ENCODE measurements at regions not wholly inside any gene's neighbourhood (a gene's known extent, or its start where the extent isn't known, plus 50 kb on each side); places are given as distances from the start of the nearest gene placed in this dataset.

- TF ChIP-seq SP2 (tag by site-specific recombination; IDR thresholded peaks at IDR 0.05) (no peak), CTCF (tag by site-specific recombination; IDR thresholded peaks at IDR 0.05) (no peak), ZNF549 (tag by site-specific recombination; IDR thresholded peaks at IDR 0.05) (no peak), REST (tag by site-specific recombination; IDR thresholded peaks at IDR 0.05) (no peak), ZNF391 (tag by site-specific recombination; IDR thresholded peaks at IDR 0.05; ENCODE audit: borderline replicate concordance, low read depth) (no peak), ZSCAN30 (tag by site-specific recombination; IDR thresholded peaks at IDR 0.05) (no peak), TCF7L2 (IDR thresholded peaks at IDR 0.05; ENCODE audit: borderline replicate concordance, low read depth, low read length) (no peak), ZNF555 (tag by site-specific recombination; conservative IDR thresholded peaks at IDR 0.05) (no peak), OSR2 (tag by site-specific recombination; IDR thresholded peaks at IDR 0.05) (no peak), PBX3 (CRISPR knock-in tag; IDR thresholded peaks at IDR 0.05) (no peak), ZNF639 (tag by site-specific recombination; IDR thresholded peaks at IDR 0.05) (no peak), SCRT2 (tag by site-specific recombination; IDR thresholded peaks at IDR 0.05) (no peak), KLF16 (tag by site-specific recombination; IDR thresholded peaks at IDR 0.05) (no peak), ZNF629 (tag by site-specific recombination; IDR thresholded peaks at IDR 0.05) (no peak)
These were observed 136.5 kb upstream of the PDE10A start for GRCh38 chr6:165799391-165800153.

Data from HEK293 (cell line).